H1 (cell line): ENCODE measurements at regions not wholly inside any gene's neighbourhood (a gene's known extent, or its start where the extent isn't known, plus 50 kb on each side); places are given as distances from the start of the nearest gene placed in this dataset.

Experiments
- CTCF ChIA-PET: fragments of 300-600 bp; sonication (Branson Sonifier 250); formaldehyde crosslinking; loops from one replicate; lab custom pipeline; 2021; ENCODE audit not compliant: partially characterized antibody; lab: Charles Lee
- POLR2A ChIA-PET: fragments of 300-600 bp; sonication (Branson Sonifier 250); formaldehyde crosslinking; loops from one replicate; lab custom pipeline; 2021; ENCODE audit warnings: inconsistent platforms; ENCODE audit not compliant: partially characterized antibody; lab: Charles Lee
- DNase-seq, 2 experiments: peaks; one replicate each; pipeline versions ENCODE4 v3.0.0 to v3.0.0-alpha.2; 2010 to 2022; ENCODE audit warnings: low spot score in 2 of 2, low read depth in 1 of 2, mixed read lengths in 1 of 2
- FAIRE-seq: peaks from 2 replicates; lab custom pipeline; 2011; peaks lifted over from hg19 to GRCh38; lab: Jason Lieb, UNC
- H2AFZ ChIP-seq: 2 replicates; pipeline ENCODE4 v1.8.1; 2012; ENCODE audit warnings: low read length, inconsistent platforms
- H2AK5ac ChIP-seq: 2 replicates; pipeline ENCODE4 v1.6.1; 2013; ENCODE audit warnings: low read depth, low read length
- H2BK120ac ChIP-seq: replicated peaks from 2 replicates; pipeline ENCODE3; 2013; ENCODE audit warnings: low read depth, low read length, inconsistent platforms
- H2BK12ac ChIP-seq: 2 replicates; pipeline ENCODE4 v1.6.1; 2013; ENCODE audit warnings: low read depth, low read length
- H2BK15ac ChIP-seq: 2 replicates; pipeline ENCODE4 v1.6.1; 2013; ENCODE audit warnings: low read length
- H2BK20ac ChIP-seq: 2 replicates; pipeline ENCODE4 v1.6.1; 2013; ENCODE audit warnings: low read length
- H2BK5ac ChIP-seq: 2 replicates; pipeline ENCODE4 v1.6.1; 2013; ENCODE audit warnings: low read depth, low read length
- H3K14ac ChIP-seq: 2 replicates; pipeline ENCODE4 v1.6.1; 2013; ENCODE audit warnings: inconsistent platforms; ENCODE audit not compliant: insufficient read length
- H3K18ac ChIP-seq: 2 replicates; pipeline ENCODE4 v1.6.1; 2013; ENCODE audit warnings: low read length; ENCODE audit errors: extremely low read depth
- H3K23ac ChIP-seq: 2 replicates; pipeline ENCODE4 v1.6.1; 2013; ENCODE audit warnings: inconsistent platforms; ENCODE audit not compliant: insufficient read length
- H3K23me2 ChIP-seq: 2 replicates; pipeline ENCODE4 v1.6.1; 2013; ENCODE audit warnings: low read depth, low read length
- H3K27ac ChIP-seq: 2 replicates; pipeline ENCODE4 v1.6.1; 2011; ENCODE audit warnings: low read depth, low read length, inconsistent platforms
- H3K27me3 ChIP-seq, 4 experiments: replicated peaks in 1 of 4; 1 replicate in 1 of 4; 2 replicates in 3 of 4; pipeline versions ENCODE4 v1.6.1 to v1.8.1; 2011 to 2013; ENCODE audit warnings: low read length in 3 of 4, mild to moderate bottlenecking in 3 of 4, inconsistent platforms in 2 of 4, mixed read lengths in 2 of 4, moderate library complexity in 1 of 4; ENCODE audit not compliant: control insufficient read depth in 3 of 4, insufficient read depth in 3 of 4; ENCODE audit errors: extremely low read depth in 1 of 4
- H3K36me3 ChIP-seq, 4 experiments: 2 replicates each; pipeline versions ENCODE4 v1.6.1 to v1.8.1; 2011 to 2013; ENCODE audit warnings: mild to moderate bottlenecking in 4 of 4, low read length in 3 of 4, moderate library complexity in 2 of 4, control low read depth in 1 of 4, inconsistent platforms in 1 of 4; ENCODE audit not compliant: insufficient read depth in 4 of 4, control insufficient read depth in 2 of 4
- H3K4ac ChIP-seq: replicated peaks from 2 replicates; pipeline ENCODE3; 2013; ENCODE audit warnings: low read length, low read depth, mixed read lengths, inconsistent platforms; ENCODE audit not compliant: insufficient read length
- H3K4me1 ChIP-seq, 4 experiments: replicated peaks in 1 of 4; 1 replicate in 1 of 4; 2 replicates in 3 of 4; pipeline versions ENCODE4 v1.6.1 to v1.8.1; 2011 to 2013; ENCODE audit warnings: low read length in 3 of 4, inconsistent platforms in 2 of 4, mixed read lengths in 1 of 4; ENCODE audit not compliant: insufficient read depth in 4 of 4, control insufficient read depth in 3 of 4
- H3K4me2 ChIP-seq, 2 experiments: 2 replicates each; pipeline versions ENCODE4 v1.6.1 to v1.8.1; 2011 to 2013; ENCODE audit warnings: low read depth in 2 of 2, low read length in 2 of 2, control low read depth in 1 of 2, inconsistent platforms in 1 of 2, mild to moderate bottlenecking in 1 of 2; ENCODE audit not compliant: insufficient read depth in 1 of 2
- H3K4me3 ChIP-seq, 4 experiments: fragments of 200-600, 300-600 bp in 1 of 4; sonication (generic), shearing (Covaris generic), sonication (Bioruptor Twin) in 1 of 4; 2 replicates each; pipeline versions ENCODE4 v1.5.1 to v1.8.1; 2011 to 2016; ENCODE audit warnings: low read length in 4 of 4, low read depth in 3 of 4, control low read depth in 2 of 4, inconsistent platforms in 2 of 4, mild to moderate bottlenecking in 2 of 4, mixed read lengths in 1 of 4, moderate library complexity in 1 of 4; ENCODE audit not compliant: insufficient read depth in 2 of 4; ENCODE audit errors: extremely low read depth in 1 of 4
- H3K56ac ChIP-seq: replicated peaks from 2 replicates; pipeline ENCODE3; 2013; ENCODE audit warnings: low read depth, mild to moderate bottlenecking, mixed read lengths, low read length, inconsistent platforms; ENCODE audit not compliant: insufficient read length
- H3K79me1 ChIP-seq: 2 replicates; pipeline ENCODE4 v1.6.1; 2013; ENCODE audit warnings: low read depth, low read length, control low read depth
- H3K79me2 ChIP-seq, 2 experiments: 2 replicates each; pipeline versions ENCODE4 v1.6.1 to v1.8.1; 2012 to 2013; ENCODE audit warnings: low read length in 2 of 2, mild to moderate bottlenecking in 2 of 2, inconsistent platforms in 1 of 2; ENCODE audit not compliant: insufficient read depth in 2 of 2, control insufficient read depth in 1 of 2
- H3K9ac ChIP-seq, 4 experiments: replicated peaks in 1 of 4; 1 replicate in 1 of 4; 2 replicates in 3 of 4; pipeline versions ENCODE4 v1.6.1 to v1.8.1; 2011 to 2013; ENCODE audit warnings: low read depth in 3 of 4, low read length in 3 of 4, control low read depth in 2 of 4, mild to moderate bottlenecking in 2 of 4, moderate library complexity in 2 of 4, inconsistent platforms in 1 of 4; ENCODE audit errors: extremely low read depth in 1 of 4
- H3K9me3 ChIP-seq, 2 experiments: 2 replicates each; pipeline versions ENCODE4 v1.6.1 to v1.8.1; 2012 to 2013; ENCODE audit warnings: mild to moderate bottlenecking in 2 of 2, moderate library complexity in 2 of 2, control low read depth in 1 of 2, inconsistent platforms in 1 of 2, low read depth in 1 of 2, low read length in 1 of 2, mixed read lengths in 1 of 2; ENCODE audit not compliant: insufficient read depth in 2 of 2
- H4K20me1 ChIP-seq, 2 experiments: replicated peaks in 1 of 2; 2 replicates each; pipeline versions ENCODE3 to v1.8.1; 2011 to 2013; ENCODE audit warnings: inconsistent platforms in 2 of 2, low read length in 2 of 2, mild to moderate bottlenecking in 1 of 2; ENCODE audit not compliant: insufficient read depth in 2 of 2, control insufficient read depth in 1 of 2
- H4K5ac ChIP-seq: 2 replicates; pipeline ENCODE4 v1.6.1; 2013; ENCODE audit warnings: low read length, low read depth, mixed read lengths, inconsistent platforms; ENCODE audit not compliant: insufficient read length
- H4K8ac ChIP-seq: 2 replicates; pipeline ENCODE4 v1.8.0; 2013; ENCODE audit warnings: mild to moderate bottlenecking, moderate library complexity, low read length, inconsistent platforms; ENCODE audit not compliant: insufficient read depth; ENCODE audit errors: extremely low read depth
- H4K91ac ChIP-seq: replicated peaks from 2 replicates; pipeline ENCODE3; 2013; ENCODE audit warnings: low read length, mixed read lengths, inconsistent platforms; ENCODE audit not compliant: insufficient read length
- ASH2L ChIP-seq: fragments of 200-600, 300-600 bp; sonication (generic); IDR thresholded peaks from one replicate; pipeline ENCODE4 v1.7.1; 2017; ENCODE audit warnings: low read length
- BACH1 ChIP-seq: IDR thresholded peaks from 2 replicates; pipeline ENCODE4 v1.6.1; 2012; ENCODE audit warnings: low read length, improper control_type of control experiment
- BRCA1 ChIP-seq: IDR thresholded peaks from 2 replicates; pipeline ENCODE4 v1.6.1; 2012; ENCODE audit warnings: low read depth, low read length, improper control_type of control experiment
- CHD1 ChIP-seq: IDR thresholded peaks from 2 replicates; pipeline ENCODE4 v1.6.1; 2012; ENCODE audit warnings: low read depth, low read length, improper control_type of control experiment
- EP300 ChIP-seq, 2 experiments: IDR thresholded peaks; 1 replicate in 1 of 2; 2 replicates in 1 of 2; pipeline ENCODE4 v1.6.1; 2011 to 2012; ENCODE audit warnings: low read depth in 2 of 2, low read length in 2 of 2, mild to moderate bottlenecking in 2 of 2, borderline replicate concordance in 1 of 2, inconsistent platforms in 1 of 2, moderate library complexity in 1 of 2
- KDM5A ChIP-seq: fragments of 200-600 bp; IDR thresholded peaks from 2 replicates; pipeline ENCODE4 v1.7.1; 2012; ENCODE audit warnings: mild to moderate bottlenecking, low read length, inconsistent platforms, mixed read lengths
- PHF8 ChIP-seq: fragments of 200-600 bp; sonication (generic); conservative IDR thresholded peaks from 2 replicates; pipeline ENCODE4 v1.7.1; 2012; ENCODE audit warnings: low read depth, mild to moderate bottlenecking, inconsistent platforms, low read length, moderate library complexity
- POLR2A ChIP-seq, 2 experiments: IDR thresholded peaks; 1 replicate in 1 of 2; 2 replicates in 1 of 2; pipeline ENCODE4 v1.6.1; 2011; ENCODE audit warnings: low read depth in 2 of 2, low read length in 2 of 2, mild to moderate bottlenecking in 2 of 2; ENCODE audit errors: control extremely low read depth in 1 of 2
- SIN3A ChIP-seq, 2 experiments: IDR thresholded peaks in 1 of 2; conservative IDR thresholded peaks in 1 of 2; 2 replicates each; pipeline ENCODE4 v1.6.1; 2011 to 2012; ENCODE audit warnings: low read length in 2 of 2, improper control_type of control experiment in 1 of 2, low read depth in 1 of 2, mild to moderate bottlenecking in 1 of 2
- SIX5 ChIP-seq: IDR thresholded peaks from 2 replicates; pipeline ENCODE4 v1.6.1; 2011; ENCODE audit warnings: mild to moderate bottlenecking, low read depth, low read length
- SP2 ChIP-seq: IDR thresholded peaks from 2 replicates; pipeline ENCODE4 v1.6.1; 2012; ENCODE audit warnings: mild to moderate bottlenecking, low read length, inconsistent platforms
- SRF ChIP-seq: IDR thresholded peaks from 2 replicates; pipeline ENCODE4 v1.6.1; 2011; ENCODE audit warnings: mild to moderate bottlenecking, low read depth, low read length, moderate library complexity
- ZNF274 ChIP-seq: IDR thresholded peaks from 2 replicates; pipeline ENCODE4 v1.7.0; 2012; ENCODE audit warnings: low read length, borderline replicate concordance; ENCODE audit errors: extremely low read depth
- WGBS, 2 experiments: shearing (Covaris generic) in 1 of 2; methylation state at CpG; one replicate each; pipeline versions ENCODE4 v1.1.6 to v1.1.7; 2013 to 2015; ENCODE audit warnings: low lambda C conversion rate in 2 of 2, mixed read lengths in 2 of 2, inconsistent platforms in 1 of 2, low coverage in 1 of 2, missing lambda C conversion rate in 1 of 2; ENCODE audit not compliant: insufficient replicate concordance in 2 of 2, insufficient coverage in 1 of 2, insufficient read length in 1 of 2; ENCODE audit errors: extremely low coverage in 1 of 2, missing lambda C conversion rate in 1 of 2; 5-methylcytosine and 5-hydroxymethylcytosine counted together

GRCh38 chr16:5422643-5423496, 325.3 kb upstream of the EEF2KMT start:
- Histone ChIP-seq H3K27ac (no peak overlapping the region), H3K9me3 (no peaks in the 10 kb centered on the region), H3K14ac (no peak overlapping the region), H3K4me2 (no peak overlapping the region), H2AK5ac (no peak overlapping the region), H3K79me2 (no peaks in the 10 kb centered on the region), H3K23ac (no peak overlapping the region), H3K56ac (no peak overlapping the region), H3K4ac (no peak overlapping the region), H4K5ac (no peak overlapping the region), H2BK12ac (peak overlapping the region; percentile 80; the same call in 1 of the 2 replicates), H2BK120ac (no peak overlapping the region), H3K23me2 (no peaks in the 10 kb centered on the region; the same call in 1 of the 2 replicates), H4K20me1 (no peaks in the 10 kb centered on the region), H3K9ac (no peak overlapping the region), H2BK5ac (no peak overlapping the region), H4K8ac (no peak overlapping the region), H3K79me1 (no peaks in the 10 kb centered on the region), H3K4me3 (no peak overlapping the region), H2BK20ac (peak overlapping the region; percentile 72; the same call in 1 of the 2 replicates), H2BK15ac (no peak overlapping the region), H2AFZ (no peak overlapping the region), H3K18ac (no peak overlapping the region), H4K91ac (no peak overlapping the region), H3K36me3 (no peaks in the 10 kb centered on the region), H3K4me1 (peaks cover 0 to 2% (median 0%) of the 10 kb centered on the region in 4 experiments; a peak in 2 of 7 replicates), H3K27me3 (0 out of 7 replicates have a peak, but pooled peaks cover 0 to 2% (median 0%) of the 10 kb centered on the region in 4 experiments)
- ChIA-PET CTCF (interaction anchor here (0.8 to 1.3 kb wide), 2 partner anchors 10 to 68 kb away, joined by 3 to 4 read pairs; no protein-coding TSS in a partner anchor), POLR2A (no interaction called here)
- DNase-seq (no peak), FAIRE-seq (no peak)
- 91% methylated on average over 4 of the region's 4 CpGs; no CpG with 5 or more reads in 1 of the 2 experiments for WGBS, 2 experiments
- TF ChIP-seq BACH1: no peak
- TF ChIP-seq EP300 (IDR thresholded peaks at IDR 0.05; ENCODE audit: borderline replicate concordance in 1 of 2, low read depth in 2 of 2, low read length in 2 of 2): no peak
- TF ChIP-seq POLR2A (IDR thresholded peaks at IDR 0.05; ENCODE audit: control extremely low read depth in 1 of 2, low read depth in 2 of 2, low read length in 2 of 2): no peak
- no peak for TF ChIP-seq SIX5
- TF ChIP-seq ZNF274: no peak
- no peak for TF ChIP-seq SRF
- TF ChIP-seq BRCA1: no peak
- no peak for TF ChIP-seq CHD1
- TF ChIP-seq KDM5A: no peak
- no peak for TF ChIP-seq SP2
- no peak for TF ChIP-seq ASH2L
- TF ChIP-seq SIN3A (conservative IDR thresholded peaks at IDR 0.05 in 1 of 2, IDR thresholded peaks at IDR 0.05 in 1 of 2; ENCODE audit: low read depth in 1 of 2, low read length in 2 of 2): no peak
- no peak for TF ChIP-seq PHF8
